GM12878 (cell line): ENCODE measurements at regions not wholly inside any gene's neighbourhood (a gene's known extent, or its start where the extent isn't known, plus 50 kb on each side); places are given as distances from the start of the nearest gene placed in this dataset.

ENCODE experiments used
- ATAC-seq: fragments of 200-7000 bp; cut with Tn5 transposase; 3 replicates; pipeline ENCODE4 v1.9.1; 2020; ENCODE audit warnings: mild to moderate bottlenecking, moderate library complexity
- BruUV-seq: library from RNA; stranded (reverse); fragments of 400-500 nt; replicated peaks from 2 replicates; lab custom pipeline; 2021; lab: Mats Ljungman, UMichigan
- CTCF ChIA-PET: fragments of 300-600 bp; sonication (Branson Sonifier 250); formaldehyde crosslinking; extraction: SDS; loops from one replicate; lab custom pipeline; 2021; ENCODE audit warnings: inconsistent platforms; lab: Yijun Ruan, JAX
- POLR2A ChIA-PET: fragments of 350-600 bp; formaldehyde crosslinking; extraction: SDS; loops from one replicate; lab custom pipeline; 2021; ENCODE audit warnings: inconsistent platforms; lab: Charles Lee
- RAD21 ChIA-PET: fragments of 300-600 bp; sonication (Branson Sonifier 250); formaldehyde crosslinking; loops from one replicate; lab custom pipeline; 2023; ENCODE audit warnings: antibody characterized with exemption; ENCODE audit not compliant: unreplicated experiment; lab: Charles Lee
- SMC1A ChIA-PET: fragments of 300-600 bp; sonication (Branson Sonifier 250); formaldehyde crosslinking; loops from one replicate; lab custom pipeline; 2023; ENCODE audit not compliant: unreplicated experiment, uncharacterized antibody; lab: Charles Lee
- DNase-seq: peaks from one replicate; pipeline ENCODE4 v3.0.0-alpha.2; 2011; ENCODE audit warnings: low read depth, low spot score
- FAIRE-seq: peaks from 3 replicates; lab custom pipeline; 2011; peaks lifted over from hg19 to GRCh38; lab: Jason Lieb, UNC
- H2AFZ ChIP-seq: 2 replicates; pipeline ENCODE4 v1.6.0; 2011; ENCODE audit warnings: low read depth, low read length, control low read depth; ENCODE audit not compliant: control insufficient read depth
- H3K27ac ChIP-seq: 2 replicates; pipeline ENCODE4 v1.5.1; 2011; ENCODE audit warnings: control low read depth; ENCODE audit not compliant: control insufficient read depth, insufficient read depth
- H3K27me3 ChIP-seq, 2 experiments: replicated peaks in 1 of 2; 2 replicates each; pipeline versions ENCODE4 v1.6.0 to v1.6.1; 2011; ENCODE audit warnings: low read length in 1 of 2; ENCODE audit not compliant: control insufficient read depth in 2 of 2, insufficient read depth in 2 of 2
- H3K36me3 ChIP-seq, 2 experiments: 2 replicates each; pipeline ENCODE4 v1.5.1; 2011; ENCODE audit warnings: low read length in 1 of 2; ENCODE audit not compliant: control insufficient read depth in 2 of 2, insufficient read depth in 2 of 2
- H3K4me1 ChIP-seq: 2 replicates; pipeline ENCODE4 v1.6.1; 2011; ENCODE audit warnings: mild to moderate bottlenecking, low read length, moderate library complexity, mixed read lengths; ENCODE audit not compliant: control insufficient read depth, insufficient read depth
- H3K4me2 ChIP-seq: 2 replicates; pipeline ENCODE4 v1.6.0; 2011; ENCODE audit warnings: control low read depth; ENCODE audit not compliant: control insufficient read depth, insufficient read depth
- H3K4me3 ChIP-seq: fragments of 200-600 bp; sonication (generic); 2 replicates; pipeline ENCODE4 v1.5.1; 2016
- H3K79me2 ChIP-seq: 2 replicates; pipeline ENCODE4 v1.6.0; 2011; ENCODE audit warnings: low read length; ENCODE audit not compliant: control insufficient read depth, insufficient read depth
- H3K9ac ChIP-seq: 2 replicates; pipeline ENCODE4 v1.8.0; 2011; ENCODE audit warnings: low read length, control low read depth, mixed read lengths; ENCODE audit not compliant: control insufficient read depth, insufficient read depth
- H3K9me3 ChIP-seq: replicated peaks from 3 replicates; pipeline ENCODE4 v1.5.1; 2011; ENCODE audit warnings: mild to moderate bottlenecking, low read length; ENCODE audit not compliant: control insufficient read depth, insufficient read depth
- H4K20me1 ChIP-seq: 2 replicates; pipeline ENCODE4 v1.6.0; 2011; ENCODE audit not compliant: control insufficient read depth, insufficient read depth
- CEBPB ChIP-seq, 2 experiments: fragments of 150-350 bp in 1 of 2; IDR thresholded peaks; 2 replicates each; pipeline ENCODE4 v1.6.1; 2012 to 2014; ENCODE audit warnings: low read depth in 2 of 2, low read length in 2 of 2, borderline replicate concordance in 1 of 2, inconsistent platforms in 1 of 2
- CHD4 ChIP-seq: fragments of 200-600 bp; sonication (generic); IDR thresholded peaks from 2 replicates; pipeline ENCODE4 v1.6.1; 2016; ENCODE audit warnings: mild to moderate bottlenecking
- E2F4 ChIP-seq: IDR thresholded peaks from 2 replicates; pipeline ENCODE4 v1.6.1; 2012; ENCODE audit warnings: low read depth, low read length, improper control_type of control experiment
- TCF3 ChIP-seq: IDR thresholded peaks from 2 replicates; pipeline ENCODE4 v1.6.1; 2012; ENCODE audit warnings: low read depth, mild to moderate bottlenecking, low read length, borderline replicate concordance; ENCODE audit not compliant: insufficient read depth
- ZNF592 ChIP-seq: fragments of 450-650 bp; IDR thresholded peaks from 2 replicates; pipeline ENCODE4 v1.6.1; 2017; ENCODE audit warnings: mild to moderate bottlenecking, moderate library complexity
- WGBS: methylation state at CpG from one replicate; pipeline ENCODE4 v1.1.6; 2016; ENCODE audit warnings: low lambda C conversion rate; ENCODE audit not compliant: insufficient replicate concordance, insufficient coverage; ENCODE audit errors: missing lambda C conversion rate; 5-methylcytosine and 5-hydroxymethylcytosine counted together
- in situ Hi-C: fragments of 300-500 bp; cut with MboI; formaldehyde crosslinking; loops from 9 replicates; pipeline ENCODE4 v1.14.3; 2018; ENCODE audit warnings: mixed read lengths
- intact Hi-C: fragments of 100-400 bp; cut with micrococcal nuclease; formaldehyde crosslinking; loops from one replicate; pipeline ENCODE4 v1.14.2; 2022; ENCODE audit not compliant: unreplicated experiment
- TF ChIP-seq, protein P1 (sequence below): fragments of 450-650 bp; IDR thresholded peaks from 2 replicates; pipeline ENCODE4 v1.6.1; 2017; ENCODE audit warnings: mild to moderate bottlenecking, low read depth, inconsistent platforms; ENCODE audit not compliant: poor library complexity, severe bottlenecking

GRCh38 chr9:131801810-131802209, 61.9 kb upstream of the RAPGEF1 start:
- intact Hi-C loops (no loop called here), in situ Hi-C loops (no loop called here)
- Histone ChIP-seq H4K20me1 (no peaks in the 10 kb centered on the region), H3K27ac (no peak overlapping the region), H3K36me3 (no peaks in the 10 kb centered on the region), H2AFZ (no peak overlapping the region), H3K79me2 (no peaks in the 10 kb centered on the region), H3K4me2 (no peak overlapping the region), H3K4me3 (no peak overlapping the region), H3K9ac (no peak overlapping the region), H3K27me3 (no peaks in the 10 kb centered on the region), H3K4me1 (no peaks in the 10 kb centered on the region), H3K9me3 (no peaks in the 10 kb centered on the region)
- RAD21 ChIA-PET: no interaction called here
- TF ChIP-seq ZNF592: no peak
- no TSS peak for BruUV-seq
- SMC1A ChIA-PET: no interaction called here
- 10% methylated on average over 8 of the region's 8 CpGs for WGBS
- POLR2A ChIA-PET: no interaction called here
- FAIRE-seq: no peak
- CTCF ChIA-PET: no interaction called here
- ATAC-seq: no peak
- DNase-seq: no peak

- no peak for ATAC-seq
- Histone ChIP-seq H3K9ac (no peak overlapping the region), H3K4me1 (no peaks in the 10 kb centered on the region), H3K4me3 (no peak overlapping the region), H3K4me2 (no peak overlapping the region), H3K79me2 (no peaks in the 10 kb centered on the region), H2AFZ (no peak overlapping the region), H3K9me3 (no peaks in the 10 kb centered on the region), H3K27ac (no peak overlapping the region), H3K36me3 (no peaks in the 10 kb centered on the region), H3K27me3 (no peaks in the 10 kb centered on the region; a peak in 1 of 4 replicates), H4K20me1 (no peaks in the 10 kb centered on the region)
- intact Hi-C loops (no loop called here), in situ Hi-C loops (no loop called here)
- FAIRE-seq: no peak
- 15% methylated on average over 2 of the region's 2 CpGs for WGBS
- DNase-seq: no peak
- ChIA-PET POLR2A (no interaction called here), CTCF (no interaction called here), RAD21 (no interaction called here), SMC1A (no interaction called here)
- no TSS peak for BruUV-seq
- TF ChIP-seq TCF3 (no peak), CEBPB (IDR thresholded peaks at IDR 0.05; ENCODE audit: borderline replicate concordance in 1 of 2, low read depth in 2 of 2, low read length in 2 of 2) (no peak), CHD4 (no peak), E2F4 (no peak)
- TF ChIP-seq, protein P1, sequence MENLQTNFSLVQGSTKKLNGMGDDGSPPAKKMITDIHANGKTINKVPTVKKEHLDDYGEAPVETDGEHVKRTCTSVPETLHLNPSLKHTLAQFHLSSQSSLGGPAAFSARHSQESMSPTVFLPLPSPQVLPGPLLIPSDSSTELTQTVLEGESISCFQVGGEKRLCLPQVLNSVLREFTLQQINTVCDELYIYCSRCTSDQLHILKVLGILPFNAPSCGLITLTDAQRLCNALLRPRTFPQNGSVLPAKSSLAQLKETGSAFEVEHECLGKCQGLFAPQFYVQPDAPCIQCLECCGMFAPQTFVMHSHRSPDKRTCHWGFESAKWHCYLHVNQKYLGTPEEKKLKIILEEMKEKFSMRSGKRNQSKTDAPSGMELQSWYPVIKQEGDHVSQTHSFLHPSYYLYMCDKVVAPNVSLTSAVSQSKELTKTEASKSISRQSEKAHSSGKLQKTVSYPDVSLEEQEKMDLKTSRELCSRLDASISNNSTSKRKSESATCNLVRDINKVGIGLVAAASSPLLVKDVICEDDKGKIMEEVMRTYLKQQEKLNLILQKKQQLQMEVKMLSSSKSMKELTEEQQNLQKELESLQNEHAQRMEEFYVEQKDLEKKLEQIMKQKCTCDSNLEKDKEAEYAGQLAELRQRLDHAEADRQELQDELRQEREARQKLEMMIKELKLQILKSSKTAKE: no peak
Observed at GRCh38 chr9:131800843-131801242, 61.0 kb upstream of the RAPGEF1 start.
